ENCODE measurements at regions not wholly inside any gene's neighbourhood (a gene's known extent, or its start where the extent isn't known, plus 50 kb on each side); places are given as distances from the start of the nearest gene placed in this dataset.

DNA sequence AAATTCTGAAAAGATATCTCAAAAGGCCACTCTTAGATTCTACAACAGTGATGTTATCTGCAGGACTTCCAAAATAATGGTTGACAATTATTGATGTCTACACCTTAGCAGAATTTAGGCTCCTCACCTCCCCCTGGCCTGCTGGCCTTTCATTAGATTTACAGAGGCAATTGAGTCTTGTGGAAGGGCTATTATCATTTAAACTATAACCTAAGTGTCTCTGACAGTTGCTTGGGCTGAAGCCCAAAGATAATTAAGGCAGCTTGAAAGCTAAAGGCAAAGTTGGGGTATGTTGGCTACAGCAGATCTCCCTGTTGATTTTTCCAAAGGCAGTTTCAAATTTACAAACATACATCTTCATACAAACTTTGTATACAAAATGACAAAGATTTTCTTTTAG, 912.3 kb downstream of the TAF11L14 start (continued):
- TF ChIP-seq STAT6 (CRISPR knock-in tag; IDR thresholded peaks at IDR 0.05) (no peak), MNT (conservative IDR thresholded peaks at IDR 0.05) (no peak), E2F5 (CRISPR knock-in tag; IDR thresholded peaks at IDR 0.05) (no peak), SAFB2 (IDR thresholded peaks at IDR 0.05; ENCODE audit: borderline replicate concordance, low read depth, low read length, severe bottlenecking) (no peak), ZNF212 (CRISPR knock-in tag; IDR thresholded peaks at IDR 0.05) (no peak), RAD51 (IDR thresholded peaks at IDR 0.05; ENCODE audit: borderline replicate concordance, low read depth) (no peak), ZFP36 (IDR thresholded peaks at IDR 0.05; ENCODE audit: low read depth, low read length, partially characterized antibody) (no peak)
- TF ChIP-seq, protein P1, sequence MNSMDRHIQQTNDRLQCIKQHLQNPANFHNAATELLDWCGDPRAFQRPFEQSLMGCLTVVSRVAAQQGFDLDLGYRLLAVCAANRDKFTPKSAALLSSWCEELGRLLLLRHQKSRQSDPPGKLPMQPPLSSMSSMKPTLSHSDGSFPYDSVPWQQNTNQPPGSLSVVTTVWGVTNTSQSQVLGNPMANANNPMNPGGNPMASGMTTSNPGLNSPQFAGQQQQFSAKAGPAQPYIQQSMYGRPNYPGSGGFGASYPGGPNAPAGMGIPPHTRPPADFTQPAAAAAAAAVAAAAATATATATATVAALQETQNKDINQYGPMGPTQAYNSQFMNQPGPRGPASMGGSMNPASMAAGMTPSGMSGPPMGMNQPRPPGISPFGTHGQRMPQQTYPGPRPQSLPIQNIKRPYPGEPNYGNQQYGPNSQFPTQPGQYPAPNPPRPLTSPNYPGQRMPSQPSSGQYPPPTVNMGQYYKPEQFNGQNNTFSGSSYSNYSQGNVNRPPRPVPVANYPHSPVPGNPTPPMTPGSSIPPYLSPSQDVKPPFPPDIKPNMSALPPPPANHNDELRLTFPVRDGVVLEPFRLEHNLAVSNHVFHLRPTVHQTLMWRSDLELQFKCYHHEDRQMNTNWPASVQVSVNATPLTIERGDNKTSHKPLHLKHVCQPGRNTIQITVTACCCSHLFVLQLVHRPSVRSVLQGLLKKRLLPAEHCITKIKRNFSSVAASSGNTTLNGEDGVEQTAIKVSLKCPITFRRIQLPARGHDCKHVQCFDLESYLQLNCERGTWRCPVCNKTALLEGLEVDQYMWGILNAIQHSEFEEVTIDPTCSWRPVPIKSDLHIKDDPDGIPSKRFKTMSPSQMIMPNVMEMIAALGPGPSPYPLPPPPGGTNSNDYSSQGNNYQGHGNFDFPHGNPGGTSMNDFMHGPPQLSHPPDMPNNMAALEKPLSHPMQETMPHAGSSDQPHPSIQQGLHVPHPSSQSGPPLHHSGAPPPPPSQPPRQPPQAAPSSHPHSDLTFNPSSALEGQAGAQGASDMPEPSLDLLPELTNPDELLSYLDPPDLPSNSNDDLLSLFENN (IDR thresholded peaks at IDR 0.05; ENCODE audit: low read depth in 2 of 2, low read length in 2 of 2): no peak
- TF ChIP-seq, protein P2, sequence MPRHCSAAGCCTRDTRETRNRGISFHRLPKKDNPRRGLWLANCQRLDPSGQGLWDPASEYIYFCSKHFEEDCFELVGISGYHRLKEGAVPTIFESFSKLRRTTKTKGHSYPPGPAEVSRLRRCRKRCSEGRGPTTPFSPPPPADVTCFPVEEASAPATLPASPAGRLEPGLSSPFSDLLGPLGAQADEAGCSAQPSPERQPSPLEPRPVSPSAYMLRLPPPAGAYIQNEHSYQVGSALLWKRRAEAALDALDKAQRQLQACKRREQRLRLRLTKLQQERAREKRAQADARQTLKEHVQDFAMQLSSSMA (CRISPR knock-in tag; IDR thresholded peaks at IDR 0.05): no peak
